ENCODE measurements at regions not wholly inside any gene's neighbourhood (a gene's known extent, or its start where the extent isn't known, plus 50 kb on each side); places are given as distances from the start of the nearest gene placed in this dataset.

- DNase-seq: no peak
These were observed 84.4 kb upstream of the HS6ST1 start for GRCh38 chr2:128402911-128403670.

DNA sequence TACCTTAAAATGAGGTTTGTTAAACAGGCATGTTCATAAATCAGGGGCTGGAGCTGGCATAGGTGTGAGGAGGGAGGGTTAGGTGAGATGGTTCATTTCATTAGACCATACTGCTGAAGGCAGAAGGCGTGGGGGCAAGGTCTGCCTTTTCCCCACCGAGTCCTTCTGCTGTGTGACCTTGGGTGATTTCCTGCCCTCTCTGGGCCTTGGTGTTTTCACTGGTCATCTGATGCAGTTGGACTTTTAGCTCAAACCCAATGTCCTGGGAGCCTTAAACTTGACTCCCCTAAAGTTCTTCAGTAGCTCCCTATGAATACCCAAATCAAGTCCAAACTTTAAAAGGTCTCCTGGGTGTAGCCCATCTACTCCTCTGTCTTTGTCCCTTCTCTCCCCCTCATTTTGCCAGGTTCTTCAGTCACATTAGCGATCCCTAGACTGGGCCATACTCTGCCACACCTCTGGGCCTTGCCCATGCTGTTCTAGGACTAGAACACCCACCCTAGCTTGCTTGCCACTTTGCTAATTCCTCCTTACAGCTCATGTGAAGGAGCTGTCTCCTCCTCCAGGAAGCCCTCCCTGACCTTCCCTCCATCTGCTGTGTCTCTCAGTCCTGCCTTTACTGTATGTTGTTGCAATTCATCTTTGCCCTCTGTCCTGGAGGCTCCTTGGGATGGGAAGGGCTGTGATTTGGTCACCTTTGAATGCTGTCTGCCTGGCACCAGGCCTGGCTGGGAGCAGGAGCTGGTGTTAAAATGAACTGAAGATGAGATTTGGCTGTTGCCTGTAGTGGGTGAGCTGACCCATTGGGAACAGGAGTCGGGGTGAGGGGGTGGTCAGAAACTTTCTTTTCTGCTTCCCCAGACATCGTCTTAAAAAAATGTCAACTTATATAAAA, 85.4 kb upstream of the HS6ST1 start:
- no peak for DNase-seq

DNA sequence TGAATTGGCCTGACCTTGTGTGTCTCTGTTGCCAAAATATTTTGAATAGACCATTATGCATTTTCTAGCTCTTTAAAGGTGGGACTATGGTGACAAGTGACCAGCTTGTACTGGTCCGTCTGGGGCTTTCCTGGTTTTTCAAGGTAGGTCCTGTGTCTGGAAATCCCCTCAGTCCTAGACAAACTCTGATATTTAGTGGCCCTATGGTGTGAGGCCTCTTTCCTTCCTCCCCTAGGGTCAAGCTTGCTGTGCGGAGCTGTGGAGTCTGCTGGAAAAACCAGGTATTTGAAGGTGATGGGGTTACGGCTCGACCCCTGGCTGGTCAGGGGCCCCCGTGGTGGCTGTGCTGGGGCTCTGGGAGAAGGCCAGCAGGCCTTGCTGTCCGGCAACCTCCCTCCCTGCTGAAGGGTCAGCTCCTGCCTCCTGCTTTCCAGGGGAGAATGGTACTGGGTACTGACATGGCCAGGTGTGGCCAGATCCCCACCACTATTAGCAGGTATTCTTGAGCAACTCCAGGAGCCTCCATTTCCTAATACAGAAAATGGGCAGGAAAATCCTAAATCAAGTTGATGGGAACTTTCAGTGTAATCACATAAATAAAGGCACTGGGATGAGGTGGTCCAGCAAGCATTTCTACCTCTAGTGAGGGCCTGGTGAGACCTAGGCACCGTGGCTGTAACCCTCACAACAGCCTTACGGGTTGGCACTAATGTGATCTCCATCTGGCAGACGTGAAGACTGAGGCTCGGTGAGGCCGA, 86.2 kb upstream of the HS6ST1 start:
- no peak for DNase-seq

DNA sequence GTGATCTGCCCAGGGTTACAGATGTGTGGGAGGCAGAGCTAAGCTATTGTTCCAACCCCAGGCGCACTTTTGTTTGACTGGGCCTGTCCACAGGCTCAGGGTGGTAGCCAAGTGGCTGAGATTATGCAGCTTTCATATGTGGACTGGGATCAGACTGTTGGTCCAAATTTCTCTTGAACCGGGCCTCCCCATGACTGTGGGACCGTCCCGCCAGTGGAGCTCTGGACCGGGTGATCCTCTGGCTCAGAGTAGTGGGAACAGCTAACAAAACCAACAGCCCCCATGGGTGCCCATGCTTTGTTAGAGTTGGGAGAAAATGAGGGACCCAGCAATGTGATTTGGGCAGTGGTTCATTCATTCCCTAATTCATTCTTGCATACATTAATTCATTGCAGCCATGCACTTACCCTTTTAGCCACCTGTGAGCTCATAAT, 86.8 kb upstream of the HS6ST1 start:
- DNase-seq: no peak

DNA sequence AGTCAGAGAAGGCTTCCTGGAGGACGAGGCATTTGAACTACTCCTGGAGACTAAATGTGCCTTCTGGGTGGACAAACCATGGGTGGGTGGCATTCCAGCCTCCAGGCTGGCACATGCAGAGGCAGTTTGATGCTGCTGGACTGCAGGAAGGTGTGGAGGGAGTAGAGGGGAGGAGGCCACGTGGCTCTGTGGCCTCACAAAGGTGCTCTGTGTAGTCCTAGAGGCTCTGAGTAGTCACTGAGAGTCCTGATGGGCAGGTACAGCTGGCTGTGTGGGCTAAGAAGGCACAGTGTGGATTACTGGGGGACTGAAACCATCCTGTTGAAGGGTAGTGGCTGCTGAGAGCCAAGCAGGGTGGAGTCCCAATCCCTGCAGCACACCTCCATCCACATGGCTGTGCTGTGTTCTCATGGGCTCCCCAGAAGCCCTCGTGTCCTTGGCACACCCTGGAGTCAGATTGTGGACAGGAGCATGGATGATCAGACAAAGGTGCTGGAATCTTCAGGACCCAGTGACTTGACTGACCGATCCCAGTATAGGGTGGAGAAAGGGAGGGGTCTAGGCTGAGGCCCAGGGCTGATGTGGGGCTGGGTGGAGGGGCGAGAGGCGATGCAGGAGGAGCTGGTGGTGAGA, 87.4 kb upstream of the HS6ST1 start:
- DNase-seq: no peak

- DNase-seq: no peak
These were observed 88.3 kb upstream of the HS6ST1 start for GRCh38 chr2:128406736-128407554.

DNA sequence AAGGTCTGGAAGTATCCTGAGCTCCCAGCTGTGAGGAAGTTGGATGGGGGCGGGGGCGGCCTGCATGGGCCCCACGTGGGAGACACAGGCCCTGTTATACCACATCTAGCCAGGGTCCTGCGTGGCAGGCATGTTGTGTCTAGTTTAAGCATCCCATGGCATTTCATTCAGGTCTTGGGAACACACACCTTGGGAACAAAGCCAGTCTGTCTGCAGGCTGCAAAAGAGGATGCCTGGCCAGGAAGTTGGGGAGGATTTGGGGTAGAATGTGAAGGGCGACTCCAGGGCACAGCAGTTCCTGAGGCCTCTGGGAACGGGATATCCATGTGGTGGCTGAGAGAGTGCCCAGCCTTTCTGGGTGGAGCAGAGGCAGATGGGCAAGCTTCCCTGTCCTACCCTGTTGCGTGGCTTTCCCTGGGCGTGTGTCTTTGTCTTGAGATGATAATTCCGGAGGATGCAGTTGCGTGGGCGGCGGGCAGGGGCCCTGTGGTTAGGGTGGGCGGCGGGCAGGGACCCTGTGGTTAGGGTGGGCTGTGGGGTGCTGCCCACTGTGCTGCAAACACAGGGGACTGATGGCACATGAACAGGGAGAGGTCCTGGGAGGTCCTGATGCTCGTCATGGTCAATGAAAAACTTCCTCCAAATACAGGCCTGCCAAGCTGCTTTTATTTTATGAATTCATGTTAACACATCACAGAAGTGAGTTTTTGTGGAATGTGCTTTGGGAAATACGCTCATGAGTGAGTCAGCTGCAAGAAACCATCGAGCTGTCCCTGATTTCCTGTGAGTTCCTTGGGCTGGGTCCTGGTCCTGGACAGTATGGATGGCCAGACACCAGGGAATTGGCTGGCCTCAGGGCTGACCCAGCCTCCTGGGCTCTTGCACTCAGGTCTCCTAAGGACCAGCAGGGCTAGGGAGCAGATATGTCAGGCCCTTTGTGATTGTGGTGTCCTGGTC, 90.0 kb upstream of the HS6ST1 start:
- DNase-seq: no peak

GRCh38 chr2:128409326-128410034, 90.8 kb upstream of the HS6ST1 start:
- DNase-seq: no peak

- no peak for DNase-seq
These were observed 91.5 kb upstream of the HS6ST1 start for GRCh38 chr2:128410035-128410757.

DNA sequence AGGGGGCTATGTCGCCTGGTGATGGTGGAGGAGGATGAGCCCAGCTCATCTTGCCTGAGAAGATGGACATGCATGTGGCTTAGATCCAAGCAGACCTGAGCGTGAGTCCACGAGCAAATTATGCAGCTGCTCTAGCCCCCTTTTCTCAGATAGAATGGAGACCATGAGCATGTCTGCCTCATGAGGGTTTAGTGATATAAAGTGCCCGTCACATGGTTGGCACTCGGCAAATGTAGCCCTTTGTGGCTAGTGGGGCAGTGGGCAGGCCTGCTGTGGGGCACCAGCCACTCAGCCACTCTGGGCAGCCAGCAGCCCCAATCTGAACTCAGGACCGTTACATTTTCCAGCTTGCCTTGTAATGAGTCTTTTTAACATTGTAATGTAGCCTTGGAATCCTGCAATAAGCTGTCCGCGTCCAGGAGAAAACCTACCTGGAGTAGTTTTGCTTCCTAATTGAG, 92.1 kb upstream of the HS6ST1 start:
- DNase-seq: no peak

DNA sequence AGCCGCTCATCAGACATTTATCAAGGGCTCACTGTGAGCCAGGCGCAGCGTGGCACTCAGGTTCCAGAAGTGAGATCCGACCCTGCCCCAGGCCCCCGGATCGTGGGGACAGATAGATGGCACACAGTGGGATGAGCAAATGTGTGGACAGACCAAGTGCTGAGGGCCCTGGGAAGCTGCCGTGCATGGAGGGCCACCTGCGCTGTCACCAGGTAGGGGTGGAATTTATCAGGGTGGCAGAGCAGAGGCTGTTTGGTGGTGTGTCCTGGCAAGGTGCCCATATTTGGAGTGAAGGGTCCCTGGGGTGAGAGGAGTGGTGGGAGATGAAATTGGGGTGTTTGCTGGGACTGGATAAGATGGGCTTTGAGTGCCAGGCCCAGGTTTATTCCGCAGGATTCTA, 92.8 kb upstream of the HS6ST1 start:
- no peak for DNase-seq

DNA sequence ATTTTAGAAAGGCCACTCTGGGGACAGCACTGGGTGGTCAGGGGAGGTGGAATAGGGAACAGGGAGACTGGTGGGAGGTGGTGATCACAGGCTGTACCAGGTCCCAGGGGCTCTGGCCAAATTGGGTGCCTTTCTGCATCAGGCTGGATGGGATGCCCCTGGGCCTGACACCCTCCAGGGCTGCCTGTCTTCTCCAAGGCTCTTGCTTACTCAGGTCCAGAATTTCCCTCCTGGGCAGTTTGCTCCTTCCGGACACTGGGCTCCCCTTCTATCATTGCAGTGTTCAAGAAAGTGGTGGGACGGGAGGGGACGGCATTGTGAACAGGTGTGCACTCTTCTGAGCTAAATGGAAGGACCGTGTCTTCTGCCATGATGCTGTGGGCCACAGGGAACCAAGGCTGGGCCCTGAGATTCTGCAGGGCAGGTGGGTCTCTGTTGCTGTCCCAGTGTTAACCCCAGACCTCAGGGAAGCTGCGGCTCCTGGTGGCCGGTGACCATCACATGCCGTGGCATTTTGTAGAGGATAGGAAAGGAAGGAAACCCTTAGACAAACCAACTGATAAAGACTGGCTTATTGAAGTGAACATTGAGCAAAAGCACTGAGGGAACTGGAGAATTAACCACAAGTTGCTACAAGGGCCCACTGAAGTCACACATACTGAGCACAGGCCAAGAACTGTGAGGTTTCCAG, 93.7 kb upstream of the HS6ST1 start:
- DNase-seq: no peak

DNA sequence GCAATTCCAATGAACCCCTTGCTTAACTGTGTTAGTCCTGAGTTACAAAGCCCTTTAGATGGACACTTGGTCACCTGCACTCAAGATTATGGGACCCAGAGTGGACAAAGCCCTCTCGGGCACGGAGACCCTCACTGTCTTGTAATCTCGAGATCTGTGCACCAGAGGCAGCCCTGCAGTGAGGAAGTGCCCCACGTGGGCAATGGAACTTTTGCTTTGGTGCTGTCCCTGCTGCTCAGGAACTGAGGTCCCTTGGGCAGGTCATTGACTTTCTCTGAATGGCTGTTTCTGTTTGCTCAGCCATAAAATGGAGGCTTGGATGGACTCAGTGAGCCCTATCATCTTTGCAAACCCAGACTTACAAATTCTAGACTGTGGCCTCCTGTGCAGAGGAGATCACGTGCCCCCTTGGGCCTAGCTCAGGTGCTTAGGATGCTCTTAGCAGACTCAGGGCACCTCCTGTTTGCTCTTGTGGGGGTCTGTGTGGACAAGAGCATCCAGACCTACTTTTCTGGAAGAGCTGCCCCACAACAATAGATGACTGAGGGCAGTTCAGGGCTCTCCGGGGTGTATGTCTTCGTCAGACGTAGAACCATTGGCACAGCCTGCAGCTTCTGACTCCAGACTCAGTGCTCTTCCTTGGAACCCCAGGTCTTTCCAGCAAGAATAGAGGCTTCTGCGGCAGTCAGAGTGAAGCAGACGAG, 94.5 kb upstream of the HS6ST1 start:
- DNase-seq: no peak

- no peak for DNase-seq
These were observed 95.2 kb upstream of the HS6ST1 start for GRCh38 chr2:128413718-128414341.

DNA sequence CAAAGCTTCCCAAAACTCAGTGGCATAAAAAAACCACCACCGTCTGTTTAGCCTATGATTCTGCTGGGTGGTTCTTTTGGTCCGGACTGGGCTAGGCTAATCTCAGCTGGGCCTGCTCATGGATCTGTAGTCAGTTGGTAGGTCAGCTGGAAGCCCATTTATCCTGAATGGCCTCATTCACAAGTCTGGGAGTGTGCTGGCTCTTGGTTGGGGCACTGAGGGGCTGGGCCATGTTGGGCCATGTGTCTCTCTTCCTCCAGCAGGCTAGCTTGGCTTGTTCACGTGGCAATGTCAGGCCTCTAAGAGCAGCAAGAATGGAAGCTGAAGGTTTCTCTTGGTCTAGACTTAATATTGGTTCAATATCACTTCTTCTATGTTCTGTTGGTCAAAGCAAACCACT, 95.7 kb upstream of the HS6ST1 start:
- DNase-seq: no peak

- DNase-seq: no peak
These were observed 96.5 kb upstream of the HS6ST1 start for GRCh38 chr2:128414946-128415778.

DNA sequence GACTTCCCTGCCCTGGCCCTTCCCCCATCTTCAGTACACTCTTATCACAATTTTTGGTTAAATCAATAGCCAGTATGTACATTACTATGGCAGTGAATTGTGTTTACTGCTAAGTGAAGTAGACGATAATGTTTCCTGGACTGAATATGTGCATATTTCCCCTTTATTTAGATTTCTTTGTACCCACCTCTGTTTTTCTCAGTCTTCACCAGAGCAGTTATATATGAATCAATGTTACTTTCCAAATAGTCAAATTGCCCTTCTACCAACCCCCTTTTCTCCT, 97.1 kb upstream of the HS6ST1 start:
- no peak for DNase-seq
